IPS DF 6.9 (cell line): ENCODE measurements at regions not wholly inside any gene's neighbourhood (a gene's known extent, or its start where the extent isn't known, plus 50 kb on each side); places are given as distances from the start of the nearest gene placed in this dataset.

Experiments
- DNase-seq: peaks from one replicate; pipeline ENCODE4 v3.0.0-alpha.2; 2013; ENCODE audit warnings: low read depth, low spot score
- H3K27ac ChIP-seq: one replicate; pipeline ENCODE4 v1.5.1; 2013; ENCODE audit warnings: low read length, control low read depth
- H3K27me3 ChIP-seq: 2 replicates; pipeline ENCODE4 v1.6.1; 2013; ENCODE audit warnings: mild to moderate bottlenecking, low read length; ENCODE audit not compliant: control insufficient read depth, insufficient read depth
- H3K36me3 ChIP-seq: 2 replicates; pipeline ENCODE4 v1.6.1; 2013; ENCODE audit warnings: low read length; ENCODE audit not compliant: control insufficient read depth, insufficient read depth
- H3K4me1 ChIP-seq: 2 replicates; pipeline ENCODE4 v1.6.1; 2013; ENCODE audit warnings: low read length; ENCODE audit not compliant: control insufficient read depth, insufficient read depth
- H3K4me3 ChIP-seq: 2 replicates; pipeline ENCODE4 v1.5.1; 2013; ENCODE audit warnings: mild to moderate bottlenecking, low read length
- H3K9me3 ChIP-seq: 2 replicates; pipeline ENCODE4 v1.6.1; 2013; ENCODE audit warnings: low read length, inconsistent platforms; ENCODE audit not compliant: control insufficient read depth, insufficient read depth
- WGBS: extraction: QIAGEN DNeasy Blood & Tissue Kit; methylation state at CpG from one replicate; pipeline ENCODE4 v1.1.7; 2013; ENCODE audit warnings: mixed read lengths, missing lambda C conversion rate; ENCODE audit not compliant: insufficient read length, insufficient coverage; 5-methylcytosine and 5-hydroxymethylcytosine counted together

- no peaks in the 10 kb centered on the region for H3K27me3 ChIP-seq
- no CpG with 5 or more reads among the region's 3 CpGs for WGBS
- no peak for DNase-seq
- H3K4me3 ChIP-seq = no peak overlapping the region
- H3K36me3 ChIP-seq = no peaks in the 10 kb centered on the region
- no peak overlapping the region for H3K27ac ChIP-seq
- no peaks in the 10 kb centered on the region for H3K4me1 ChIP-seq
- no peaks in the 10 kb centered on the region for H3K9me3 ChIP-seq
These were observed 236.5 kb downstream of the ICE1 start for GRCh38 chr5:5658889-5659465.

- Histone ChIP-seq H3K36me3 (no peaks in the 10 kb centered on the region), H3K4me3 (no peak overlapping the region), H3K4me1 (no peaks in the 10 kb centered on the region), H3K9me3 (no peaks in the 10 kb centered on the region), H3K27ac (no peak overlapping the region), H3K27me3 (no peaks in the 10 kb centered on the region)
- DNase-seq = no peak
- WGBS = no CpG with 5 or more reads among the region's 4 CpGs
These were observed 235.7 kb downstream of the ICE1 start for GRCh38 chr5:5658226-5658625.

GRCh38 chr5:5652181-5652580 lies 229.7 kb downstream of the ICE1 start:
- no peaks in the 10 kb centered on the region for H3K4me1 ChIP-seq
- no CpG with 5 or more reads among the region's 13 CpGs for WGBS

GRCh38 chr5:5650949-5651348 lies 228.5 kb downstream of the ICE1 start:
- Histone ChIP-seq H3K9me3 (no peaks in the 10 kb centered on the region), H3K27me3 (no peaks in the 10 kb centered on the region), H3K4me1 (no peaks in the 10 kb centered on the region), H3K4me3 (no peak overlapping the region), H3K36me3 (no peaks in the 10 kb centered on the region), H3K27ac (no peak overlapping the region)
- no peak for DNase-seq
- no CpG with 5 or more reads among the region's 2 CpGs for WGBS

More at GRCh38 chr5:5652181-5652580, 229.7 kb downstream of the ICE1 start:
- no peaks in the 10 kb centered on the region for H3K36me3 ChIP-seq
- H3K4me3 ChIP-seq = no peak overlapping the region
- DNase-seq = no peak
- no peak overlapping the region for H3K27ac ChIP-seq
- no peaks in the 10 kb centered on the region for H3K27me3 ChIP-seq
- H3K9me3 ChIP-seq = no peaks in the 10 kb centered on the region

GRCh38 chr5:5650242-5650641 lies 227.8 kb downstream of the ICE1 start:
- no peak for DNase-seq
- WGBS = no CpG with 5 or more reads among the region's 5 CpGs
- H3K27me3 ChIP-seq = no peaks in the 10 kb centered on the region

GRCh38 chr5:5649641-5650040 lies 227.2 kb downstream of the ICE1 start:
- H3K36me3 ChIP-seq = no peaks in the 10 kb centered on the region
- no peak overlapping the region for H3K4me3 ChIP-seq
- no peak for DNase-seq
- no CpG with 5 or more reads among the region's 5 CpGs for WGBS
- H3K9me3 ChIP-seq = no peaks in the 10 kb centered on the region
- no peaks in the 10 kb centered on the region for H3K4me1 ChIP-seq
- H3K27me3 ChIP-seq = no peaks in the 10 kb centered on the region
- no peak overlapping the region for H3K27ac ChIP-seq

More at GRCh38 chr5:5650242-5650641, 227.8 kb downstream of the ICE1 start:
- H3K9me3 ChIP-seq = no peaks in the 10 kb centered on the region
- no peak overlapping the region for H3K27ac ChIP-seq
- H3K4me3 ChIP-seq = no peak overlapping the region
- H3K36me3 ChIP-seq = no peaks in the 10 kb centered on the region
- H3K4me1 ChIP-seq = no peaks in the 10 kb centered on the region

- WGBS = no CpG with 5 or more reads among the region's 7 CpGs
- H3K27me3 ChIP-seq = no peaks in the 10 kb centered on the region
These were observed 226.2 kb downstream of the ICE1 start for GRCh38 chr5:5648694-5649093.

GRCh38 chr5:5645891-5646290 lies 223.4 kb downstream of the ICE1 start:
- H3K36me3 ChIP-seq = no peaks in the 10 kb centered on the region
- no peaks in the 10 kb centered on the region for H3K9me3 ChIP-seq
- DNase-seq = no peak
- H3K27me3 ChIP-seq = no peaks in the 10 kb centered on the region
- no CpG with 5 or more reads among the region's 5 CpGs for WGBS
- no peaks in the 10 kb centered on the region for H3K4me1 ChIP-seq
- no peak overlapping the region for H3K4me3 ChIP-seq
- no peak overlapping the region for H3K27ac ChIP-seq

More at GRCh38 chr5:5648694-5649093, 226.2 kb downstream of the ICE1 start:
- no peak overlapping the region for H3K4me3 ChIP-seq
- H3K27ac ChIP-seq = no peak overlapping the region
- DNase-seq = no peak
- no peaks in the 10 kb centered on the region for H3K9me3 ChIP-seq
- H3K4me1 ChIP-seq = no peaks in the 10 kb centered on the region
- no peaks in the 10 kb centered on the region for H3K36me3 ChIP-seq

GRCh38 chr5:5645198-5645597 lies 222.7 kb downstream of the ICE1 start:
- H3K27me3 ChIP-seq = no peaks in the 10 kb centered on the region
- no CpG with 5 or more reads among the region's 2 CpGs for WGBS
- H3K9me3 ChIP-seq = no peaks in the 10 kb centered on the region
- no peaks in the 10 kb centered on the region for H3K4me1 ChIP-seq
- DNase-seq = no peak
- H3K4me3 ChIP-seq = no peak overlapping the region
- H3K27ac ChIP-seq = no peak overlapping the region
- no peaks in the 10 kb centered on the region for H3K36me3 ChIP-seq

GRCh38 chr5:5644249-5644648 lies 221.8 kb downstream of the ICE1 start:
- no CpG with 5 or more reads among the region's 6 CpGs for WGBS
- DNase-seq = no peak
- no peak overlapping the region for H3K4me3 ChIP-seq
- H3K27me3 ChIP-seq = no peaks in the 10 kb centered on the region
- no peaks in the 10 kb centered on the region for H3K36me3 ChIP-seq
- H3K4me1 ChIP-seq = no peaks in the 10 kb centered on the region
- H3K27ac ChIP-seq = no peak overlapping the region
- no peaks in the 10 kb centered on the region for H3K9me3 ChIP-seq

GRCh38 chr5:5643481-5643880 lies 221.0 kb downstream of the ICE1 start:
- no peaks in the 10 kb centered on the region for H3K27me3 ChIP-seq
- no peaks in the 10 kb centered on the region for H3K9me3 ChIP-seq
- H3K4me1 ChIP-seq = no peaks in the 10 kb centered on the region
- WGBS = 100% methylated on average over 1 of the region's 4 CpGs
- H3K4me3 ChIP-seq = no peak overlapping the region
- no peak for DNase-seq
- no peaks in the 10 kb centered on the region for H3K36me3 ChIP-seq
- no peak overlapping the region for H3K27ac ChIP-seq
